GM12878 (cell line): ENCODE measurements at regions not wholly inside any gene's neighbourhood (a gene's known extent, or its start where the extent isn't known, plus 50 kb on each side); places are given as distances from the start of the nearest gene placed in this dataset.

Experiments
- ATAC-seq: fragments of 200-7000 bp; cut with Tn5 transposase; 3 replicates; pipeline ENCODE4 v1.9.1; 2020; ENCODE audit warnings: mild to moderate bottlenecking, moderate library complexity
- BruUV-seq: library from RNA; stranded (reverse); fragments of 400-500 nt; replicated peaks from 2 replicates; lab custom pipeline; 2021; lab: Mats Ljungman, UMichigan
- CTCF ChIA-PET: fragments of 300-600 bp; sonication (Branson Sonifier 250); formaldehyde crosslinking; extraction: SDS; loops from one replicate; lab custom pipeline; 2021; ENCODE audit warnings: inconsistent platforms; lab: Yijun Ruan, JAX
- POLR2A ChIA-PET: fragments of 350-600 bp; formaldehyde crosslinking; extraction: SDS; loops from one replicate; lab custom pipeline; 2021; ENCODE audit warnings: inconsistent platforms; lab: Charles Lee
- RAD21 ChIA-PET: fragments of 300-600 bp; sonication (Branson Sonifier 250); formaldehyde crosslinking; loops from one replicate; lab custom pipeline; 2023; ENCODE audit warnings: antibody characterized with exemption; ENCODE audit not compliant: unreplicated experiment; lab: Charles Lee
- SMC1A ChIA-PET: fragments of 300-600 bp; sonication (Branson Sonifier 250); formaldehyde crosslinking; loops from one replicate; lab custom pipeline; 2023; ENCODE audit not compliant: unreplicated experiment, uncharacterized antibody; lab: Charles Lee
- DNase-seq: peaks from one replicate; pipeline ENCODE4 v3.0.0-alpha.2; 2011; ENCODE audit warnings: low read depth, low spot score
- FAIRE-seq: peaks from 3 replicates; lab custom pipeline; 2011; peaks lifted over from hg19 to GRCh38; lab: Jason Lieb, UNC
- H2AFZ ChIP-seq: 2 replicates; pipeline ENCODE4 v1.6.0; 2011; ENCODE audit warnings: low read depth, low read length, control low read depth; ENCODE audit not compliant: control insufficient read depth
- H3K27ac ChIP-seq: 2 replicates; pipeline ENCODE4 v1.5.1; 2011; ENCODE audit warnings: control low read depth; ENCODE audit not compliant: control insufficient read depth, insufficient read depth
- H3K27me3 ChIP-seq, 2 experiments: replicated peaks in 1 of 2; 2 replicates each; pipeline versions ENCODE4 v1.6.0 to v1.6.1; 2011; ENCODE audit warnings: low read length in 1 of 2; ENCODE audit not compliant: control insufficient read depth in 2 of 2, insufficient read depth in 2 of 2
- H3K36me3 ChIP-seq, 2 experiments: 2 replicates each; pipeline ENCODE4 v1.5.1; 2011; ENCODE audit warnings: low read length in 1 of 2; ENCODE audit not compliant: control insufficient read depth in 2 of 2, insufficient read depth in 2 of 2
- H3K4me1 ChIP-seq: 2 replicates; pipeline ENCODE4 v1.6.1; 2011; ENCODE audit warnings: mild to moderate bottlenecking, low read length, moderate library complexity, mixed read lengths; ENCODE audit not compliant: control insufficient read depth, insufficient read depth
- H3K4me2 ChIP-seq: 2 replicates; pipeline ENCODE4 v1.6.0; 2011; ENCODE audit warnings: control low read depth; ENCODE audit not compliant: control insufficient read depth, insufficient read depth
- H3K4me3 ChIP-seq: fragments of 200-600 bp; sonication (generic); 2 replicates; pipeline ENCODE4 v1.5.1; 2016
- H3K79me2 ChIP-seq: 2 replicates; pipeline ENCODE4 v1.6.0; 2011; ENCODE audit warnings: low read length; ENCODE audit not compliant: control insufficient read depth, insufficient read depth
- H3K9ac ChIP-seq: 2 replicates; pipeline ENCODE4 v1.8.0; 2011; ENCODE audit warnings: low read length, control low read depth, mixed read lengths; ENCODE audit not compliant: control insufficient read depth, insufficient read depth
- H3K9me3 ChIP-seq: replicated peaks from 3 replicates; pipeline ENCODE4 v1.5.1; 2011; ENCODE audit warnings: mild to moderate bottlenecking, low read length; ENCODE audit not compliant: control insufficient read depth, insufficient read depth
- H4K20me1 ChIP-seq: 2 replicates; pipeline ENCODE4 v1.6.0; 2011; ENCODE audit not compliant: control insufficient read depth, insufficient read depth
- ASH2L ChIP-seq: fragments of 300-600, 200-600 bp; sonication (generic); IDR thresholded peaks from 2 replicates; pipeline ENCODE4 v1.6.1; 2017; ENCODE audit warnings: low read depth, mild to moderate bottlenecking, borderline replicate concordance
- BCL11A ChIP-seq: IDR thresholded peaks from 2 replicates; pipeline ENCODE4 v1.6.1; 2011; ENCODE audit warnings: low read depth, low read length
- CHD1 ChIP-seq: IDR thresholded peaks from 2 replicates; pipeline ENCODE4 v1.6.1; 2012; ENCODE audit warnings: low read depth, low read length, improper control_type of control experiment
- CHD2 ChIP-seq: IDR thresholded peaks from 2 replicates; pipeline ENCODE4 v1.6.1; 2011; ENCODE audit warnings: low read depth, low read length, improper control_type of control experiment, borderline replicate concordance
- E2F4 ChIP-seq: IDR thresholded peaks from 2 replicates; pipeline ENCODE4 v1.6.1; 2012; ENCODE audit warnings: low read depth, low read length, improper control_type of control experiment
- EED ChIP-seq: sonication (generic); IDR thresholded peaks from 2 replicates; pipeline ENCODE4 v1.6.1; 2016; ENCODE audit warnings: antibody characterized with exemption, low read depth
- FOXK2 ChIP-seq: fragments of 450-650 bp; IDR thresholded peaks from 2 replicates; pipeline ENCODE4 v1.6.1; 2017; ENCODE audit warnings: mild to moderate bottlenecking, moderate library complexity
- IRF4 ChIP-seq: IDR thresholded peaks from 2 replicates; pipeline ENCODE4 v1.6.1; 2011; ENCODE audit warnings: low read depth, low read length
- JUNB ChIP-seq: IDR thresholded peaks from 2 replicates; pipeline ENCODE4 v1.6.1; 2016; ENCODE audit warnings: antibody characterized with exemption, mild to moderate bottlenecking
- JUND ChIP-seq: IDR thresholded peaks from 2 replicates; pipeline ENCODE4 v1.6.1; 2012; ENCODE audit warnings: low read depth, mild to moderate bottlenecking, low read length, improper control_type of control experiment, moderate library complexity
- RELA ChIP-seq: fragments of 450-650 bp; IDR thresholded peaks from 2 replicates; pipeline ENCODE4 v1.8.0; 2014; ENCODE audit warnings: borderline replicate concordance; ENCODE audit not compliant: partially characterized antibody
- SMAD5 ChIP-seq: IDR thresholded peaks from 2 replicates; pipeline ENCODE4 v1.6.1; 2016; ENCODE audit warnings: antibody characterized with exemption, low read depth
- SMARCA5 ChIP-seq: fragments of 450-650 bp; IDR thresholded peaks from 2 replicates; pipeline ENCODE4 v1.6.1; 2017; ENCODE audit warnings: mild to moderate bottlenecking
- SMC3 ChIP-seq: IDR thresholded peaks from 2 replicates; pipeline ENCODE4 v1.6.1; 2011; ENCODE audit warnings: low read length, improper control_type of control experiment, borderline replicate concordance
- SREBF2 ChIP-seq: IDR thresholded peaks from 2 replicates; pipeline ENCODE4 v1.6.1; 2012; ENCODE audit warnings: mild to moderate bottlenecking, low read length
- TAF1 ChIP-seq: IDR thresholded peaks from 2 replicates; pipeline ENCODE4 v1.6.1; 2011; ENCODE audit warnings: mild to moderate bottlenecking, low read depth, low read length, borderline replicate concordance
- TCF7 ChIP-seq: IDR thresholded peaks from 2 replicates; pipeline ENCODE4 v1.6.1; 2014; ENCODE audit warnings: antibody characterized with exemption, borderline replicate concordance
- WRNIP1 ChIP-seq: IDR thresholded peaks from 2 replicates; pipeline ENCODE4 v1.6.1; 2011; ENCODE audit warnings: low read depth, low read length, improper control_type of control experiment, borderline replicate concordance
- YBX1 ChIP-seq: fragments of 450-650 bp; IDR thresholded peaks from 2 replicates; pipeline ENCODE4 v1.6.1; 2016; ENCODE audit warnings: antibody characterized with exemption
- ZNF207 ChIP-seq: fragments of 450-650 bp; IDR thresholded peaks from 2 replicates; pipeline ENCODE4 v1.6.1; 2014; ENCODE audit warnings: antibody characterized with exemption, mild to moderate bottlenecking, borderline replicate concordance
- WGBS: methylation state at CpG from one replicate; pipeline ENCODE4 v1.1.6; 2016; ENCODE audit warnings: low lambda C conversion rate; ENCODE audit not compliant: insufficient replicate concordance, insufficient coverage; ENCODE audit errors: missing lambda C conversion rate; 5-methylcytosine and 5-hydroxymethylcytosine counted together
- in situ Hi-C: fragments of 300-500 bp; cut with MboI; formaldehyde crosslinking; loops from 9 replicates; pipeline ENCODE4 v1.14.3; 2018; ENCODE audit warnings: mixed read lengths
- intact Hi-C: fragments of 100-400 bp; cut with micrococcal nuclease; formaldehyde crosslinking; loops from one replicate; pipeline ENCODE4 v1.14.2; 2022; ENCODE audit not compliant: unreplicated experiment
- TF ChIP-seq, protein P1 (sequence below): IDR thresholded peaks from 2 replicates; pipeline ENCODE4 v1.6.1; 2012; ENCODE audit warnings: low read length, inconsistent platforms
- TF ChIP-seq, protein P2 (sequence below): fragments of 450-650 bp; IDR thresholded peaks from 2 replicates; pipeline ENCODE4 v1.6.1; 2017; ENCODE audit warnings: mild to moderate bottlenecking

GRCh38 chr3:68441054-68441453, 491.3 kb downstream of the TAFA4 start (continued):
- TF ChIP-seq TCF7 (no peak), WRNIP1 (no peak), JUND (no peak), E2F4 (no peak), ASH2L (no peak), EED (no peak), JUNB (no peak), IRF4 (no peak), SMC3 (no peak), TAF1 (no peak), RELA (no peak)

DNA sequence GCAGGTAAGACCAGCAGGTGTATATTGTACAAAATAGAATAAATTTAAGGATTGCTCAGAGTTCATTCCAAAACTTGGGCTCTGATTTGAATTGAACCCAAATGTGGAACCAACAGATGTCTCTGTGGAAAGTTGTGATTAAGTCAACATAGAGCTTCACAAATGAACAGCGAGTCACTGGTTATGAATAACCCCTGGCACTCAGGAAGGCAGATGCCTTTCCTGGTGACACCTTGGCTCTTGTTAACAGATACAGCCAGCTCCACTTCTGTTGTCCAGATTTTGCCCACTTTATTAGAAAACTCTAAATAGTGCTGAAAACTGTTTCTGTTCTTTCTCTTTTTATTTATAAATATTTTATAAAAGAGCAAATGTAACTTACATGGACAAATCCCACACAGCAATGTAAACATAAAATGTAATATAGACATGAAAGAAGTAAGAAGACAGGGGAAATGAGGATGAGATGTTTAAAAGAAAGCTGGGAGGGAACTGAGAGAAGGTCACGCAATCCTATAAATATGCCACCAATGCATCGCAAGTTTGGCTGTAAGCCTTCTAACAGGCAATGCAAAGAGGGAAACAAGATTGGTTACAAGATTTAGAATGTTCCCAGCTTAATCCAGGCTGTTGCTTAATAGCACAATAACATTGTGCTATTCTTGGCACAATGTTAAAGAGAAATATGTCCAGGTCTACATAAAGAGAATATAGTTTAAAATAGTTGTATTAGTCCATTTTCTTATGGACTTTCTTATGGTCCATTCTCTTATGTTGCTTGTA, 495.5 kb downstream of the TAFA4 start:
- RAD21 ChIA-PET, result no interaction called here
- no peaks in the 10 kb centered on the region for H3K36me3 ChIP-seq
- CTCF ChIA-PET, result no interaction called here
- BruUV-seq, result no TSS peak
- in situ Hi-C loops, result no loop called here
- H3K27me3 ChIP-seq, result no peaks in the 10 kb centered on the region
- no peak overlapping the region for H2AFZ ChIP-seq
- no peaks in the 10 kb centered on the region for H4K20me1 ChIP-seq
- H3K4me1 ChIP-seq, result no peaks in the 10 kb centered on the region
- POLR2A ChIA-PET, result no interaction called here
- 44% methylated on average over 3 of the region's 3 CpGs for WGBS
- TF ChIP-seq, protein P1, sequence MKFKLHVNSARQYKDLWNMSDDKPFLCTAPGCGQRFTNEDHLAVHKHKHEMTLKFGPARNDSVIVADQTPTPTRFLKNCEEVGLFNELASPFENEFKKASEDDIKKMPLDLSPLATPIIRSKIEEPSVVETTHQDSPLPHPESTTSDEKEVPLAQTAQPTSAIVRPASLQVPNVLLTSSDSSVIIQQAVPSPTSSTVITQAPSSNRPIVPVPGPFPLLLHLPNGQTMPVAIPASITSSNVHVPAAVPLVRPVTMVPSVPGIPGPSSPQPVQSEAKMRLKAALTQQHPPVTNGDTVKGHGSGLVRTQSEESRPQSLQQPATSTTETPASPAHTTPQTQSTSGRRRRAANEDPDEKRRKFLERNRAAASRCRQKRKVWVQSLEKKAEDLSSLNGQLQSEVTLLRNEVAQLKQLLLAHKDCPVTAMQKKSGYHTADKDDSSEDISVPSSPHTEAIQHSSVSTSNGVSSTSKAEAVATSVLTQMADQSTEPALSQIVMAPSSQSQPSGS, result no peak
- TF ChIP-seq SMAD5 (no peak), ZNF207 (no peak), SREBF2 (no peak), BCL11A (no peak), SMARCA5 (no peak), CHD2 (no peak), FOXK2 (no peak), CHD1 (no peak), YBX1 (no peak)
- TF ChIP-seq, protein P2, sequence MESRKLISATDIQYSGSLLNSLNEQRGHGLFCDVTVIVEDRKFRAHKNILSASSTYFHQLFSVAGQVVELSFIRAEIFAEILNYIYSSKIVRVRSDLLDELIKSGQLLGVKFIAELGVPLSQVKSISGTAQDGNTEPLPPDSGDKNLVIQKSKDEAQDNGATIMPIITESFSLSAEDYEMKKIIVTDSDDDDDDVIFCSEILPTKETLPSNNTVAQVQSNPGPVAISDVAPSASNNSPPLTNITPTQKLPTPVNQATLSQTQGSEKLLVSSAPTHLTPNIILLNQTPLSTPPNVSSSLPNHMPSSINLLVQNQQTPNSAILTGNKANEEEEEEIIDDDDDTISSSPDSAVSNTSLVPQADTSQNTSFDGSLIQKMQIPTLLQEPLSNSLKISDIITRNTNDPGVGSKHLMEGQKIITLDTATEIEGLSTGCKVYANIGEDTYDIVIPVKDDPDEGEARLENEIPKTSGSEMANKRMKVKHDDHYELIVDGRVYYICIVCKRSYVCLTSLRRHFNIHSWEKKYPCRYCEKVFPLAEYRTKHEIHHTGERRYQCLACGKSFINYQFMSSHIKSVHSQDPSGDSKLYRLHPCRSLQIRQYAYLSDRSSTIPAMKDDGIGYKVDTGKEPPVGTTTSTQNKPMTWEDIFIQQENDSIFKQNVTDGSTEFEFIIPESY, result no peak
- no peak overlapping the region for H3K27ac ChIP-seq
- ATAC-seq, result no peak
- no peaks in the 10 kb centered on the region for H3K9me3 ChIP-seq
- intact Hi-C loops, result no loop called here
- no peak for FAIRE-seq
- no peaks in the 10 kb centered on the region for H3K79me2 ChIP-seq
- SMC1A ChIA-PET, result no interaction called here
- no peak overlapping the region for H3K4me3 ChIP-seq
- no peak for DNase-seq
- H3K9ac ChIP-seq, result no peak overlapping the region
- no peak overlapping the region for H3K4me2 ChIP-seq
